ENCODE measurements at regions not wholly inside any gene's neighbourhood (a gene's known extent, or its start where the extent isn't known, plus 50 kb on each side); places are given as distances from the start of the nearest gene placed in this dataset.

DNA sequence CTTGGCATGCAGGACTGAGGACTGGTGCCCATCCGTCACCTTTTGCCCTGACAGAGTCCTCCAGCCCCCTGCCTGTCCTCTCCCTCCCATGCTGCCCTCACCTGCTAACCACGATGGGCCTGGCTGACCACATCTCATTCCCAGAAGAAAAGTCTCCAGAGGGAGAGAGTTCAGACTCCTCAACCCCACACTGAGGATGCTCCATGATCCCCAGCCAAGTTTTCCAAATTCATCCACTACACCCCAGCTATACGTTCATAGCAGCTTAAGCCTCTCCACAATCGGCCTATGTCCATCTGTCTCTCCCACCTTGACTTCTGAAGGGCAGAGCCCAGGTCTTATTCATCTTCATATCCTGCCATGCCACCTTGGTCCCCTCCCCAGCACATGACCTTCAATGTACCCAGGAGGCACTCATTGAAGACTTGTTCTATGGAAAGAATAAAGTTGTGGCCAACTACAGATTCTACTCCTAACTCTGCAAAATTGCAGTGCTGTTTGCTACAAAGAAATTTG, 115.6 kb upstream of the ID2 start:
- TF ChIP-seq CTCF (conservative IDR thresholded peaks at IDR 0.05; ENCODE audit: low read depth, low read length), result no peak
- no peak overlapping the region for H2AFZ ChIP-seq (ENCODE audit: low read depth)
- no peak overlapping the region for H3K4me3 ChIP-seq (IDR thresholded peaks at IDR 0.05; ENCODE audit: insufficient read depth, low read depth, low read length)
- H4K20me1 ChIP-seq (ENCODE audit: insufficient read depth), result no peaks in the 10 kb centered on the region
- no peak overlapping the region for H3K27ac ChIP-seq
- no peaks in the 10 kb centered on the region for H3K36me3 ChIP-seq (ENCODE audit: insufficient read depth)
- H3K27me3 ChIP-seq (ENCODE audit: insufficient read depth, low read depth), result no peaks in the 10 kb centered on the region
- H3K9ac ChIP-seq, result no peak overlapping the region
- no peaks in the 10 kb centered on the region for H3K4me1 ChIP-seq (ENCODE audit: low read depth, poor library complexity, severe bottlenecking)
- no peak overlapping the region for H3K4me2 ChIP-seq
- no peaks in the 10 kb centered on the region for H3K79me2 ChIP-seq (ENCODE audit: insufficient read depth, low read depth)

GRCh38 chr2:8566774-8567468, 114.9 kb upstream of the ID2 start:
- Histone ChIP-seq H3K79me2 (ENCODE audit: insufficient read depth, low read depth) (no peaks in the 10 kb centered on the region), H3K27me3 (ENCODE audit: insufficient read depth, low read depth) (no peaks in the 10 kb centered on the region), H3K9ac (no peak overlapping the region)

GRCh38 chr2:8567469-8568260, 114.2 kb upstream of the ID2 start:
- no peaks in the 10 kb centered on the region for H3K36me3 ChIP-seq (ENCODE audit: insufficient read depth)
- no peak for TF ChIP-seq CTCF (conservative IDR thresholded peaks at IDR 0.05; ENCODE audit: low read depth, low read length)
- no peaks in the 10 kb centered on the region for H3K79me2 ChIP-seq (ENCODE audit: insufficient read depth, low read depth)
- no peaks in the 10 kb centered on the region for H4K20me1 ChIP-seq (ENCODE audit: insufficient read depth)
- no peak overlapping the region for H3K9ac ChIP-seq
- no peak overlapping the region for H3K4me3 ChIP-seq (IDR thresholded peaks at IDR 0.05; ENCODE audit: insufficient read depth, low read depth, low read length)
- no peaks in the 10 kb centered on the region for H3K27me3 ChIP-seq (ENCODE audit: insufficient read depth, low read depth)
- no peak overlapping the region for H3K27ac ChIP-seq
- no peak overlapping the region for H2AFZ ChIP-seq (ENCODE audit: low read depth)
- H3K4me1 ChIP-seq (ENCODE audit: low read depth, poor library complexity, severe bottlenecking), result no peaks in the 10 kb centered on the region
- H3K4me2 ChIP-seq, result no peak overlapping the region

More at GRCh38 chr2:8566774-8567468, 114.9 kb upstream of the ID2 start:
- Histone ChIP-seq H3K27ac (no peak overlapping the region), H4K20me1 (ENCODE audit: insufficient read depth) (no peaks in the 10 kb centered on the region), H2AFZ (ENCODE audit: low read depth) (no peak overlapping the region), H3K4me3 (IDR thresholded peaks at IDR 0.05; ENCODE audit: insufficient read depth, low read depth, low read length) (no peak overlapping the region), H3K4me1 (ENCODE audit: low read depth, poor library complexity, severe bottlenecking) (no peaks in the 10 kb centered on the region), H3K4me2 (no peak overlapping the region), H3K36me3 (ENCODE audit: insufficient read depth) (no peaks in the 10 kb centered on the region)
- TF ChIP-seq CTCF (conservative IDR thresholded peaks at IDR 0.05; ENCODE audit: low read depth, low read length), result no peak

DNA sequence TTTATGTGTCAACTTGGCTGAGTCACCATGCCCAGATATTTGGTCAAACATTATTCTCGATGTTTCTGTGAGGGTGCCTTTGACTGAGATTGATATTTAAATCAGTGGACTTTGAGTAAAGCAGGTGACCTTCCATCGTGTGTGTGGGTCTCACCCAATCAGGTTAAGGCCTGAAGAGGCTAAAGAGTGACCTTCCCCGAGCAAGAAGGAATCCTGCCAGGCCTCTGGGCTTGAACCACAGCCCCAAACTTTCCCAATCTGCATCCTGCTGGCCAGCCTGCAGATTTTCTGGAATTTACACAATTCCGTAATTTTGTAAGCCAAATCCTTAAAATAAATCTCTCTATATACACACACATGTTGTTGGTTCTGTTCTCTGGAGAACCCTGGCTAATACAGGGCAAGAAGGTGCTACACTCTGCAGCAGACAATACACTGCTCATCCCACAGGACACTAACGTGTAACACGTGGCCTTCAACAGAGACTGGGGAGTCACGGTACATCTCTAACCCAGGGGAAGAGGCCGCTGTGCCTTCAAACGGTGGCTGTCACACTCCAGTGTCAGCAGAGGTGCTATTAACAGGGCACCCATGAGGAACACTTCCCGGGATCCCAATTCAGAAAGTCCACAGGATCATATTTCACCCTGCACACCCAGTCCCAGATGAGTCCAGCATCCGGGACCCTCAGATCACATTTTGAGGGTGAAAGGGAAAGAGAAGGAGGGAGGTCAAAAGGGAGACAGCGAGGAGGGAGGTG, 113.1 kb upstream of the ID2 start:
- H3K9ac ChIP-seq, result no peak overlapping the region
- no peaks in the 10 kb centered on the region for H3K36me3 ChIP-seq (ENCODE audit: insufficient read depth)
- no peaks in the 10 kb centered on the region for H4K20me1 ChIP-seq (ENCODE audit: insufficient read depth)
- no peak overlapping the region for H2AFZ ChIP-seq (ENCODE audit: low read depth)
- no peak overlapping the region for H3K4me2 ChIP-seq
- TF ChIP-seq CTCF (conservative IDR thresholded peaks at IDR 0.05; ENCODE audit: low read depth, low read length), result no peak
- H3K79me2 ChIP-seq (ENCODE audit: insufficient read depth, low read depth), result no peaks in the 10 kb centered on the region
- H3K4me1 ChIP-seq (ENCODE audit: low read depth, poor library complexity, severe bottlenecking), result no peaks in the 10 kb centered on the region
- no peak overlapping the region for H3K4me3 ChIP-seq (IDR thresholded peaks at IDR 0.05; ENCODE audit: insufficient read depth, low read depth, low read length)
- H3K27me3 ChIP-seq (ENCODE audit: insufficient read depth, low read depth), result no peaks in the 10 kb centered on the region
- no peak overlapping the region for H3K27ac ChIP-seq

Measured in KMS-11 (cell line).